ENCODE measurements at regions not wholly inside any gene's neighbourhood (a gene's known extent, or its start where the extent isn't known, plus 50 kb on each side); places are given as distances from the start of the nearest gene placed in this dataset.
"Not testable (repeated sequence)": the region's sequence is repeated elsewhere in the genome, so short reads cannot be mapped to it uniquely, and the experiment has no call there.

DNA sequence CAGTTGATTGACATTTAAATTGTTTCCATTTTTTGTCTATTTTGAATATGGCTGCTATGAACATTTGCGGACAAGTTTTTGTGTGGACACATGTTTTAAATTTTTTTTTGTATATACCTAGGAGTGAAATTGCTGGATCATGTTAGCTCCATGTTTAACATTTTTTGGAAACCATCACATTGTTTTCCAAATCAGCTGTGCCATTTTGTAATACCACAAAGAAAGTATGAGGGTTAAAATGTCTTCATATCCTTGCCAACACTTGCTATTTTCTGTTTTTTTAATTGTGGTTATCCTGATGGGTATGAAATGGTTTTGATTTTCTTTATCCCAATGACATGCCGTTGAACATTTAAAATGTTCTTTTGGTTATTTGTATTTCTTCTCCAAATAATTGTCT, 52.1 kb downstream of the CARTPT start:
- DNase-seq = no peak

DNA sequence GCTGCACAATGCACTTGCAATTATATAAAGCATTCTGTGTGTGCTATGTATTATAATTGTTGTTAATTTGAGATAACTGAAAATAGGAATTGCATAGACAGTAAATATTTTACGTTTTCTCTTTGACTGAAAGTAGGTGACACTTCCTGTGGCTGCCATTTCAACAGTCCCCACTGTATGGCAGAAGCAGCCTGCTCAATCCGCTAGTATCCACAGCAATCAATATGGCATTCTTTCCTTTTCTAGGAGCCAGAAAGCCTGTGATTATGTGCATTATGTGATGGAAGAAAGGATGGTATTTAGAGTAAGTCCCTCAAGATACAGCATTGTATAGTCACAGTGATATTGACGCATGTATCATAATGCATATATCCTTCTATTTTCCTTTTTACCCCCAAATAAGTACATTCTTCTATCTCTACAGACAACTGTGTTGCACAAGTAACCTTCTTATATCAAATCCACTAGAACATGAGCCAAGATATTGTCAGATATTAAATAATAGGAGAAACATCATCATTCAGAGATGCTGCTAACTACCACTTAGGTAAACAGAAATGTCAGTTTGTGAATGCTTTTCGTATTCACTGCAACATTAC, 59.7 kb downstream of the CARTPT start:
- no peak for DNase-seq

DNA sequence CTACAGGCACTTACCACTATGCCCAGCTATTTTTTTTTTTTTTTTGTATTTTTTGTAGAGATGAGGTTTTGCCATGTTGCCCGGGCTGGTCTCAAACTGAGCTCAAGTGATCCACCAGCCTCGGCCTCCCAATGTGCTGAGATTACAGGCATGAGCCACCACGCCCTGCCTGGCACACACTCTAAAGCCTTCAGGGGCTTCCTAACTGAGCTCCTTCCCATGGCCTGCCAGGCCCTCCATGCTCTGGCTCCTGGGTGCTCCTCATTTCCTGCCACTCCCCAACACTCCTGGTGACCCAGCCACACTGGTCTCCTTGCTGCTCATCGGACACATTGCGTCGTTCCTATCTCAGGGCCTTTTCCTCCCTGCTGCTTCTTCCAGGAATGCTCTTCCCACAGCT, 61.5 kb downstream of the CARTPT start:
- DNase-seq = no peak

- DNase-seq = peak; percentile 21 to 26
These were observed 63.3 kb downstream of the CARTPT start for GRCh38 chr5:71782393-71782770.

DNA sequence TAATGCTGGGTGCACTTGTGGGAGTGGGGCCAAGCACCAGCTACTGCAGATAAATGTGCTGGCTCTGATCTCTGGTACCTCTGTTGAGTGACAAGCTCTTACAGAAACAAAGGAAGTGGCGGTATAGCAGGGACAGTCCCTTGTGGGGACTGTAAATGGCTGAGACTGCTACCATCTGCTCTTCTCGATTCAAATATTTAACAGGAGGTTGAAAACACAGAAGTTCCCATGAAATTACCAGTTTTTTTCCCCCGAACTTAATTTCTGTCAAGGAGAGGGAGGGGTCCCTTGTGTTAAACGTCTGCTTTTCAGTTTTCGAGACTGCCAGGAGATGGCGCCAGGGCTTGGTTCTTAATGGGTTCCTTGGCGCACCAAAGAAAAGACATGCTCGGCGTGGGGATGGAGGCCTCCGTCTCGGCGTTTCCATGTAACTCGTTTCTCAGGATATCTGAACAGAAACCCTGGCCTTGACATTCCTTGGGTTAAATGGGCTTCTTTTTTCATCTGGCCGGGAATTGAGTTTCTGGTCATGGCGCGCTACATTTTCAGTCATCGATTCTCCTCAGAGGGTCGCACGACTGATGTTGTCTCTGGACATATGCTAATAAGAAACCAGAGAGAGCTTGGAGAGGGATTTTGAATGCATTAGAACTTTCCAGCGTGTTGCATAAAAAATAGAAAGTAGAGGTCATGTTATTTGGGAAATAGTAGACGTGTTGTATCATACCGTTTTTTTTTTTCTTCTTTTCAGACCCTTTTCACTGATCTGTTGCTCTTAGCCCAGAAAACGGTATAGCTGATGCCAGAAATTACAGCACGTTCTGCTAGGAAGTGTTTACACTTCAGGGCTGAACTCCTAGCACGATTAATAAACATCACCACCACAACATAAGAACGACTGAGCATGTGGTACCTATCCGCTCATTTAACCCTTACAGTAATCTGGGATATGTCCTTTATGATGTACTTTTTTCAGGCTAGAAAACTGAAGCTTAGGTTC, 64.0 kb downstream of the CARTPT start:
- DNase-seq = peak; percentile 80

DNA sequence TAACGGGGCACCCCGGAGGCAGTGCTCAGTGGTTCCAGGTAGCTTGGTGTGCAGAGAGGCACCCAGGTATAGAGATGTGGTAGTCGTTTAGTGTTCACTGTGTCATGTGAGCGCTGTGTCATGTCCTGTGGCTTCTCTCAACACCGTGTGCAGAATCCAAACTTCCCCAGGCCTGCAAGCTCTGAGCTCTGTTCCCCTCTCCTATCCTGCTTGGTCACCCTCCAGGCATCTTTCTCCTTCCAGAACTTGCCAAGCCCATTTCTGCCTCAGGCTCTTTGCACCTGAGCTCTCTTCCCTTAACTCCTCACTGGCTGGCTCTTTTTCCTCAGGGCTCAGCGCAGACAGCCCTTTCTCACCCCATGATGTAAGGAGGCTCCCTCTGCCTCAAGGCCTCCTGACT, 64.8 kb downstream of the CARTPT start:
- no peak for DNase-seq

- DNase-seq = no peak
These were observed 67.4 kb downstream of the CARTPT start for GRCh38 chr5:71786337-71787055.

DNA sequence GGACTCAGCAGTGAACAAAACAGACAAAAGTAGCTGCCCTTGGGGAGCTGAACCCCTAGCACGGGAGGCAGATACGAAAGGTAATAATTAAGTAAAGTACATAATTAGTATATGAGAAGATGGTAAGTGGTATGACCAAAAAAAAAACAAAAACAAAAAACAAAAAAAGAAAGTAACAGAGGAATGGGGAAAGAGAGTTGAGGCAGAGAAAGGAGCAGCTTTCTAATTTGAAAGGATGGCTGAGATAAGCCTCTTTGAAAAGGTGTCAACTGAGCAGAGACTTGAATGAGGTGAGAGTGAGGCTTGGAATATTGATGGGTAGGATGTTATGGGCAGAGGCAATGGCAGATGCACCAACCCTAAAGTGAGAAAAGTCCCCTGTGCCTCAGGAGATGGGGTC, 69.7 kb downstream of the CARTPT start:
- DNase-seq = no peak

GRCh38 chr5:71789746-71790145, 70.7 kb downstream of the CARTPT start:
- no peak for DNase-seq

GRCh38 chr5:71790433-71790832, 71.4 kb downstream of the CARTPT start:
- DNase-seq = no peak

DNA sequence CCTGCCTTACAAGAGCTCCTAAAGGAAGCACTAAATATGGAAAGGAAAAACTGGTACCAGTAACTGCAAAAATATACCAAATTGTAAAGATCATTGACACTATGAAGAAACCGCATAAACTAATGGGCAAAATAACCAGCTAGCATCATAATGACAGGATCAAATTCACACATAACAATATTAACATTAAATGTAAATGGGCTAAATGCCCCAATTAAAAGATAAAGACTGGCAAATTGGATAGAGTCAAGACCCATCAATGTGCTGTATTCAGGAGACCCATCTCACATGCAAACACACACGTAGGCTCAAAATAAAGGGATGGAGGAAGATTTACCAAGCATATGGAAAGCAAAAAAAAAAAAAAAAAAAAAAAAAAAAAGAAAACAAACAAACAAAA, 73.0 kb downstream of the CARTPT start:
- DNase-seq = not testable (repeated sequence)

- DNase-seq = no peak
These were observed 75.1 kb downstream of the CARTPT start for GRCh38 chr5:71794061-71794695.

- no peak for DNase-seq
These were observed 83.6 kb downstream of the CARTPT start for GRCh38 chr5:71802673-71803072.

- no peak for DNase-seq
These were observed 87.6 kb downstream of the CARTPT start for GRCh38 chr5:71806711-71807110.

DNA sequence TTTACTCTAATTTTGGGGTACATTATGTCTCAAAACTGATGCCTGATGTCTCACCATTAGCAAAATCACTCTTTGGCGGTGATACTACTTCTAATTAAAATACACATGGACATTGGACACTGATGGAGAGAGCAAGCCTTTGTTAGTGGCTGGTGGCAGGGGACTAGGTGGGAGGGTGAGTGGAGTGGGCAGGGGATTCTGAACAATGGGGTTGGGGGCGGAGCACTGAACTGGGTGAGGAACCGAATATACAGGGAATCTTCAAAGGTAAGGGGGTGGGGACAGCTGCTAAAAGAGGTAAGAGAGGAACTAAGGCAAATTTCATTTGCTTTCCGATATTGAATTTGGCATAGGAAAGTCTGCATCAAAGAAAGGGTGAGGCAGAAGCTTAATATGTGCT, 88.8 kb downstream of the CARTPT start:
- no peak for DNase-seq

GRCh38 chr5:71809446-71809845, 90.4 kb downstream of the CARTPT start:
- no peak for DNase-seq

GRCh38 chr5:71810023-71810422, 90.9 kb downstream of the CARTPT start:
- DNase-seq = no peak

- no peak for DNase-seq
These were observed 91.6 kb downstream of the CARTPT start for GRCh38 chr5:71810471-71811195.

GRCh38 chr5:71811779-71812178, 92.7 kb downstream of the CARTPT start:
- no peak for DNase-seq

GRCh38 chr5:71816307-71816706, 97.2 kb downstream of the CARTPT start:
- no peak for DNase-seq

DNA sequence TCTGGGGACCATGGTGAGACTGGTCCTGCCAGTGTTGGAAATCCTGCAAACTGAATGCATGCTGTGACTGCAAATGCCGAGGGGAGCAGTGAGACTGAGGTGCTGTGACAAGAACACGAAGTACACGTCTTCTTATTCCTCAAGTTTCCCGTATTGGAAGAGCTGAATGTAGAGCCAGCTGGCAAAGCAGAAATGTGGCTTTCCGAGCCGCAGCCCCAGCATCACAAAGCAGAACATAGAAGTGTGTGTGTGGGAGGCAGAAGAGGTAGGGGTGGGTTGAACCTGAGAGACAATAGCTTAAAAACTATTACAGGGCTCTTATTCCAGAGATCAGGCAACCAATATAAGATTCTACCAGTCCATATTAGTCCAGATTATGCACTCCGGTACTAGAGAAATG, 98.8 kb downstream of the CARTPT start:
- no peak for DNase-seq

DNA sequence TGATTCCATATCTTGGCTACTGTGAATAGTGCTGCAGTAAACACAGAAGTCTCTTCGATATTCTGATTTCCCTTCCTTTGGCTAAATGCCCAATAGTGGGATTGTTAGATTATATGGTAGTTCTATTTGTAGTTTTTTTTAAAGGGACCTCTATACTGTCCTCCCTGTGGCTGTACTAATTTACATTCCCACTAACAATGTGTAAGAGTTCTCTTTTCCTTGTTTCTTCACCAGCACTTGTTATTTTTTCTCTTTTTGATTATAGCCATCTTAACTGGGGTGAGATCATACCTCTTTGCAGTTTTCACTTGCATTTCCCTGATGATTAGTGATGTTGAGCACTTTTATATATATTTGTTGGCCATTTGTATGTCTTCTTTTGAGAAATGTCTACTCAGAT, 102.0 kb downstream of the CARTPT start:
- no peak for DNase-seq

DNA sequence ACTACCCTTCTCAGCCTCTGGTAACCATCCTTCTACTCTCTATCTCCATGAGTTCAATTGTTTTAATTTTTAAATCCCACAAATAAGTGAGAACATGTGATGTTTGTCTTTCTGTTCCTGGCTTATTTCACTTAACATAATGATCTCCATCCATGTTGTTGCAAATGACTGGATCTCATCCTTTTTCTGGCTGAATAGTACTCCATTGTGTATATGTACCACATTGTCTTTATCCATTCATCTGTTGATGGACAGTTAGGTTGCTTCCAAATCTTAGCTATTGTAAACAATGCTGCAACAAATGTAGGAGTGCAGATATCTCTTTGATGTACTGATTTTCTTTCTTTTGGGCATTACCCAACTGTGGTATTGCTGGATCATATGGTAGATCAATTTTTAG, 103.0 kb downstream of the CARTPT start:
- DNase-seq = not testable (repeated sequence)

All from activated T-cell treated with anti-CD3 and anti-CD28 coated beads, Interleukin-2, amount 50 U/mL, for 48 hours (primary cell).